ENCODE measurements at regions not wholly inside any gene's neighbourhood (a gene's known extent, or its start where the extent isn't known, plus 50 kb on each side); places are given as distances from the start of the nearest gene placed in this dataset.

DNA sequence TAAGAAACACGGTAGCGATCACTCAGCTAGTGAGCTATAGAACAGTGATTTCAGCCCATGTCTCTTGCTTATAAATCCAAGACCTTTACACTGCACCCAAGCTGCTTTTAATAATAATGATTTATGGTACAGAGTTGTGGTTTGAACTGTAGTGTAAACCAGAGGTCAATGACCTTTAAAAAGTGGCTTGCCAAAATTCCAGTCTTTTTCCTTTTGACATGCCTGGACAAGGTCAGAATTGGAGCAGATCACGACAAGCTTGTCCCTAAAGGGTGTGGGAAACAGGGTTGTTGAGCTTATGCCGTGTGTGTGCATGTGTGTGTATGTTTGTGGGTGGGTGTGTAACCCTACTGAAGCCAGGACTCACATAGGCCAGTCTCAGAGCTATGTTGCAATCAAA is 225.3 kb upstream of the CLINT1 start:
- no peak for DNase-seq (ENCODE audit: extremely low read depth in 1 of 2, low read depth in 1 of 2)

GRCh38 chr5:158082696-158083287 is 223.8 kb upstream of the CLINT1 start:
- DNase-seq (ENCODE audit: extremely low read depth in 1 of 2, low read depth in 1 of 2) = no peak

DNA sequence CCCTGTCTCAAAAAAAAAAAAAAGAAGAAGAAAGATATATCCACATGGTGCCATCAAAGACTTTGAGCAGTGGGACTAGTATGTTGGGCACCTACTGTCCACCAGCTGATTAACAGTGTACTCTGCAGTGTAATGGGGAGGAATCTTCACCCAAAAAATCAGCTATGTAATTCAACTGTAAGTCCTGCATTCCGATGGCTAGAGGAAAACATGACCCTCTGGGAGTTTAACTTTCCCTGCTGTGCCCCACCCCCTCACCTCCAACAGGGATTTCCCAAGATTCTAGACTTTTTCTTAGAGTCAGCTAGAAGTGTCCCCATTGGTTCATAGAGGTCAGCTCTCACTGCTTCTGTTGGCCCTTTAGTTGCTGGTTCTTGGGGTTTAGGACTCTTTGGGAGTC is 221.2 kb upstream of the CLINT1 start:
- DNase-seq (ENCODE audit: extremely low read depth in 1 of 2, low read depth in 1 of 2) = no peak

- DNase-seq (ENCODE audit: extremely low read depth in 1 of 2, low read depth in 1 of 2) = no peak
These were observed 220.2 kb upstream of the CLINT1 start for GRCh38 chr5:158079097-158079496.

DNA sequence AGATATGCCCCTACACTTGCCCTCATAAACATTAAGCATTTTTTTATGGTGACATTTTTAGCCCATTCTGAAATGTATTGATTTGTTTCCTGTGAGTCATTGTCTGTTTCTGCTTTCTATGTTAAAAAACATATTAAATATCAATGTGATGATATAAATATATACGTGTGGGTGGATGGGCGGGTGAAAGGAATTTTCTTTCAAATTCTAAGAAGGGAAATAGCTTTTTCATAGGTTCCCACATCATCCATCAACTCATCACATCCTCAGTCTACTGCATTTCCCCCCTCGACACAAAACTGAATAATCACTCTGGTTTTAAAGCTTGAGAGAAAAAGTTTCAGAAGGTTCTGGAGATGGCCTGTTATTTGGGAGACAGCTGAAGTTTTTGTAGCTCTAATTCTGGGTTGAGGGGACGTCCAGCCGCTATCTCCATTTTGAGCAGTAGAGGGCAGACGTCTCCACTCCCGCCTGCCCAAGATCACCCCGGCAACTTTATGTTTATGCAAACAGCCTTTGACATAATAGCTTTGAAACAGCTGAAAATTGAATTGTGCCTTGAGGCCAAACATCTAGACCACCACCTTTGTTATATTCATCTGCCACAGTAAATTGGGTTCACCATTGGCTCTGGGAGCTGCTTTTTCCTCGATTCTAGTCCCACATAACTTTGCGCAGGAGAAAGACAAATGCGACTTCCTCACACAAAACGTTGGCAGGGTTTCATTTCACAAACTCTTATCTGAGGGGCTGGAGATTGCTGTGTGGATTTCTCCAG is 216.2 kb upstream of the CLINT1 start:
- no peak for DNase-seq (ENCODE audit: extremely low read depth in 1 of 2, low read depth in 1 of 2)

GRCh38 chr5:158074597-158074991 is 215.6 kb upstream of the CLINT1 start:
- DNase-seq (ENCODE audit: extremely low read depth in 1 of 2, low read depth in 1 of 2) = no peak

DNA sequence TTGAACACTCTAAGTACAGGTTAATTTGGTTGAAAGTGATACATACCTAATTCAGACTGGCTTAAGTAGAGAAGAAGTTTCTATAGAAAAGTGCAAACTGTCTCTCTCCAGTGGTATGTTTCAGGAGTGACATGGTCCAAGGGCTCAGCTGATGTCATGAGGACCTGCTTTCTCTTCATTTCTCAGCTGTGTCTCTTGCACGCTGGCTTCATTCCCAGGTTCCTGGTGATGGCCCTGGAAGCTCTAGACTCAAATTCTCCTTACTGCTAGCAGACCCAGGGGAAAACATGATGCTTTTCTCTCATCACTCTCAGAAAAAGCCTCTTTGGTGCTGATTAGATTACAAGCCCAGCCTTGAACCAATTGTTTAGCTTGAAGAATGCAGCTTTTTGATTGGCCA is 211.9 kb upstream of the CLINT1 start:
- DNase-seq (ENCODE audit: extremely low read depth in 1 of 2, low read depth in 1 of 2) = no peak

- no peak for DNase-seq (ENCODE audit: extremely low read depth in 1 of 2, low read depth in 1 of 2)
These were observed 210.9 kb upstream of the CLINT1 start for GRCh38 chr5:158069838-158070237.

GRCh38 chr5:158068964-158069363 is 210.0 kb upstream of the CLINT1 start:
- DNase-seq (ENCODE audit: extremely low read depth in 1 of 2, low read depth in 1 of 2) = no peak

GRCh38 chr5:158066076-158066475 is 207.1 kb upstream of the CLINT1 start:
- no peak for DNase-seq (ENCODE audit: extremely low read depth in 1 of 2, low read depth in 1 of 2)

DNA sequence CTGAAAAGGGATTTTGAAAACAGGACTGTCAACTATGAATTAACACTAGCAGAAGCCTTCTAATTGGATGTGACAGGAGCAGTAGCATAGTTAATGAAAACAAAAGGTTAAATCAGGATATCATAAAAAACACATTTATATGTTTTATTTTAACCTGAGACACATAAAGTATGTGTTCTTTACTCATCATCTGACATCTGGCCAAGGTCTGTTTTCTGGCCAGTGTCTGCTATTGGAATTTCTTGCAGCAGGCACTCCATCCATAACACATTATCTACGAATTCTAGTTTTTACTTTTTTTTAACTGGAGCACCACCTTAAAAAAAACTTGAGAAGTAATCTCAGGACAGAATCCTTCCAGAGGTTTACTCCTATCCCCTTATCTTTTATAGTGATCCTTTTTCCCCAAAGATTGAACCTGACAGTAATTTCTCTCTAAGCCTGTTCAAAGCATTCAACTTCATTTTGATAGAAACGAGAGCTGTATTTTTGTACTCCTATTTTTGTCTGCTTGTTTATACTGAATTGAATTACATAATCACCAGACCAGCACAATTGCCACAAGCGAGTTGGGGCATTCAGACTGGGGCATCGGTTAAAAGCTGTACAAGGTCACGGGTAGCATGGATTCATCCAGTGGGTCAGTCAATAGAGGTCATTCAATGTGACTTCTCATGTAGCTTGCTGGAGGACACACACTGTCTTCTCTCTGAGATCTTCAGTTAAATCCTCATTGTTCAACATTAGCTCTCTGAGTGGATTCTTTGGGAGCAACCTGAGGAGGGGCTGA is 205.6 kb upstream of the CLINT1 start:
- DNase-seq (ENCODE audit: extremely low read depth in 1 of 2, low read depth in 1 of 2) = no peak

DNA sequence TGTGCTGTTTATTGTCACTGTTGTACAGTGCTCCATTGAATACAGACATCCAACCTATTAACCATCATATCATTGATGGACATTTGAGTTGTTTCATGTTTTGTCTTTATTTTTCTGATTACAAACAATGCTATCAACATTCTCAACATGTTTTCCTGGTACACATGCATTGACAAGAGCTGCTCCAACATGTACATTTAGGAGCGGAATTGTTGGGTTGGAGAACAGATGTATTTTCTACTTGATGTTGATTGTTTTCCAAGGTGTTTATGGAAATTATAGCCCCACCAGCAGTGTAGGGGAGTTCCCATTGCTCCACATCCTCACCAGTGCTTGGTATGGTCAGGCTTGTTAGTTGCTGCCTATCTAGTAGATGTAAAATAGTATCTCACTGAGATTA is 204.1 kb upstream of the CLINT1 start:
- DNase-seq (ENCODE audit: extremely low read depth in 1 of 2, low read depth in 1 of 2) = no peak

DNA sequence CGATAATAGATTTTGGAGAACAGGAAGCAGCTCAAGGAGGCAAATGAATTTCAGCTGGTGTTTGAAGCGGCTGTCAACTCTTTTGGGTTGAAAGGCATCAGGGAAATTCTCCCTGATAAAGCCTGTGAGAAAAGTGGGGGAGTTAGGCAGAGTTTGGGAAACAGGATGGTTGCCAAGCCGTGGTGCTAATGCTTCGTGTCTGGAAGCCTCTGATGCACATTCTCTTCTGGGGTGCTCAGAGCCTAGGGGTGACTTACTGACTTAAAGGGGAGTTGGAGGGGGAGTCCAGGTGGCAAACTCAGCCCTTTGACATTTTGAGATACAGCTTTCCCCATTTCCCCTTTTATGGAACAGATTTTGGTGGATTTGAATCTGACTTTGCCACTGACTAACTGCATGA is 202.5 kb upstream of the CLINT1 start:
- DNase-seq (ENCODE audit: extremely low read depth in 1 of 2, low read depth in 1 of 2) = no peak

DNA sequence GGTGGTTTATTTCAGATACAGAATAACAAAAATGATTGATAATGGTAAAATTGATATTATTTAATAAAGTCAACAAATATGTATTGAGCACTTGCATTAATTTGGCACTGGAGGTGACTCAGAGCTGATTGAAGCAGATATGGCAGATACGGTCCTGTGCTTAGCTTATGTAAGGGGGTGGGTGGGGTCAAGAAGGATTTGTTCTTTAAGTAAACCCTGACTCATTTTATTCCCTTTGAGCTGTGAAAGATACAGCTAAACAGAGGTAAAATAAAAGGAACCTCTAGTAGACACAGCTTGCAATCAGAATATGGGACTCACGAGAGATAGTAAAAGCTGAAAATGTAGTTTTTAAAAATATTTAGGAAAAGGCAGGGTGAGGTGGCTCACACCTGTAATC is 201.3 kb upstream of the CLINT1 start:
- no peak for DNase-seq (ENCODE audit: extremely low read depth in 1 of 2, low read depth in 1 of 2)

- no peak for DNase-seq (ENCODE audit: extremely low read depth in 1 of 2, low read depth in 1 of 2)
These were observed 199.5 kb upstream of the CLINT1 start for GRCh38 chr5:158058208-158059120.

- no peak for DNase-seq (ENCODE audit: extremely low read depth in 1 of 2, low read depth in 1 of 2)
These were observed 197.3 kb upstream of the CLINT1 start for GRCh38 chr5:158056130-158056825.

DNA sequence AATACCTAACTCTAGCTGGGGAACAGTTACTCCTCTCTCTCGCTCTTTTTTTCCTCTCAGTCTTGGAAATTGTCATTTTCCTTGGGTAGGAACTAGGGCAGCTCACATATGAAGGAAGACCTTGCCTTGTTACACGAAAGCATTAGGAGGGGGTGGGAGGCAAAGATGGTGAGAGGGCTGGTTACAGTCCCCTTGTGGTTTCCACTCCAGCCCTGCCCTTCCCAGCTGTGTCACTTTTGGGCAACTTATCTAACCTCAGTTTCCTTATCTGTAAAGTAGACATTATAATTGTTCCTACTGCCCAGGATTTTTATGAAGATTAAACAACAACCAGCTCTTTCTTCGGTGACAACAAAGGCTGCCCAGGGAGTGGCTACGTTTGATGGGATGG is 196.2 kb upstream of the CLINT1 start:
- no peak for DNase-seq (ENCODE audit: extremely low read depth in 1 of 2, low read depth in 1 of 2)

DNA sequence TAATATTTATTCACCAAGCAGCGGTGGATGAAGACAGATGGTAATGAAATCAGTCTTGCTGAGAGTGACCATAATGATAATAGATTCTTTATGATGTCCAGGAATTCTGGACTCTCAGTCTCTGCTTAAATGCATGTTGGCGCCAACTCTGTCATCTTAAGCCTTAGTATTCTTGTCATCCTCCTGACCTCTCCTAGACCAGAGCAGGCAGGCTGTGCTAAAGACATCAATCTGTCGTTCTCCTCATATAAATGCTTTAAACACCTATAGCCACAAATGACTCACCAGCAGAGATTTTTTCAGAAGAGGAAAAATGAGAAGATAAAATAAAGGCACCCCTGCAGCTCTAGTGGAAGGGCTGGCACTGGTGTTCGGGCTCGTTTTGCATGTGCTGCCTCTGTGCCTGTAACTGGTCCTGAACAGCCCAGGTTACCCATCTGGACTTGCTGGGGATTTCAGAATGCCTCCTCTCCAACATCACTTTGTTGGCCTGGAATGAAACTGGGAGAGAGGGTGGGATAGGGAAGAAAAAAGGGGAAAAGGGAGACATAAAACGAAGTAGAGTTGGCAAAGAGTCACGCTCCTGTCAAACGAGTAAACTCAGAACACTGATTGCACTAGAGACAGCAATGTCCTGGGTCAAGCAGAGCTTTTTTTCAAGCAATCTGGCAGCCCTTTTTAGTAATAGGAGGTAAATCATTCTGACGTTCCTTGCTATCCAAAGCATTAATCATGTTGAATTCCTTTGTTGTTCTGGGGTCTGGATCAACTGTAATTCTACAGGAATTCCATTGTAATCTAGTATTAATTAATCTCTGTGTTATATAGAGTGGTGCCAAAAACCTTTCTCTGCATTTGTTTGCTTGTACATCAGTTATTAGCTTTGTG is 195.5 kb upstream of the CLINT1 start:
- DNase-seq (ENCODE audit: extremely low read depth in 1 of 2, low read depth in 1 of 2) = no peak

- no peak for DNase-seq (ENCODE audit: extremely low read depth in 1 of 2, low read depth in 1 of 2)
These were observed 192.1 kb upstream of the CLINT1 start for GRCh38 chr5:158051036-158051435.
